ENCODE measurements at regions not wholly inside any gene's neighbourhood (a gene's known extent, or its start where the extent isn't known, plus 50 kb on each side); places are given as distances from the start of the nearest gene placed in this dataset.

DNA sequence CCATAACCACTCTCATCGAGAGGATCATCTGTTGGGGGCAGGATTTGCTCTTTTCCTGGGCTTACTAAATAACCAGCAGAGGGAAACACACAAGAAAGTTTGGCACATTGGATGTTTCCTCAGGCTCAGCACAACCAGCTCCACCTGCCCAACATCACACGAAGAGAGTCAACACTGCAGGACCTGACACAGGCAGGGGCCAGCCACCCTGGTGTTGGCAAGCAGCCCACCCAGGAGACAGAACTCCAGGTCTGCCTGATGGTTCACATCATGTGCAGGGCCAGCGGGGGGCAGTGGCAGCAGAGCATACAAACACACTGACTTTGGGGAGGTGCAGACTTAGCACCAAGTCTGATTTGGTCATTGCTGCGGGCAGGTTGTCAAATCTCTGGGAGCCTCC lies 182.3 kb upstream of the GALNT2 start:
- Histone ChIP-seq H3F3A (ENCODE audit: insufficient read depth, low read length, poor library complexity, severe bottlenecking) (no peaks in the 10 kb centered on the region), H3K27ac (ENCODE audit: low read length) (no peak overlapping the region), H3K9me2 (ENCODE audit: insufficient read depth, low read length) (no peaks in the 10 kb centered on the region), H3K4me3 (ENCODE audit: low read length) (no peak overlapping the region), H3K36me3 (ENCODE audit: insufficient read depth, low read length) (no peaks in the 10 kb centered on the region), H3K9ac (ENCODE audit: low read length) (no peak overlapping the region), H2AFZ (ENCODE audit: low read depth, low read length) (no peak overlapping the region), H3K9me3 (ENCODE audit: low read length) (no peaks in the 10 kb centered on the region), H4K20me1 (ENCODE audit: insufficient read depth) (no peaks in the 10 kb centered on the region), H3K27me3 (ENCODE audit: insufficient read depth, low read depth, low read length) (no peaks in the 10 kb centered on the region), H3K79me2 (replicated peaks; ENCODE audit: insufficient read depth, low read length) (no peaks in the 10 kb centered on the region), H3K4me2 (ENCODE audit: low read length) (no peak overlapping the region)
- TF ChIP-seq, protein P1, sequence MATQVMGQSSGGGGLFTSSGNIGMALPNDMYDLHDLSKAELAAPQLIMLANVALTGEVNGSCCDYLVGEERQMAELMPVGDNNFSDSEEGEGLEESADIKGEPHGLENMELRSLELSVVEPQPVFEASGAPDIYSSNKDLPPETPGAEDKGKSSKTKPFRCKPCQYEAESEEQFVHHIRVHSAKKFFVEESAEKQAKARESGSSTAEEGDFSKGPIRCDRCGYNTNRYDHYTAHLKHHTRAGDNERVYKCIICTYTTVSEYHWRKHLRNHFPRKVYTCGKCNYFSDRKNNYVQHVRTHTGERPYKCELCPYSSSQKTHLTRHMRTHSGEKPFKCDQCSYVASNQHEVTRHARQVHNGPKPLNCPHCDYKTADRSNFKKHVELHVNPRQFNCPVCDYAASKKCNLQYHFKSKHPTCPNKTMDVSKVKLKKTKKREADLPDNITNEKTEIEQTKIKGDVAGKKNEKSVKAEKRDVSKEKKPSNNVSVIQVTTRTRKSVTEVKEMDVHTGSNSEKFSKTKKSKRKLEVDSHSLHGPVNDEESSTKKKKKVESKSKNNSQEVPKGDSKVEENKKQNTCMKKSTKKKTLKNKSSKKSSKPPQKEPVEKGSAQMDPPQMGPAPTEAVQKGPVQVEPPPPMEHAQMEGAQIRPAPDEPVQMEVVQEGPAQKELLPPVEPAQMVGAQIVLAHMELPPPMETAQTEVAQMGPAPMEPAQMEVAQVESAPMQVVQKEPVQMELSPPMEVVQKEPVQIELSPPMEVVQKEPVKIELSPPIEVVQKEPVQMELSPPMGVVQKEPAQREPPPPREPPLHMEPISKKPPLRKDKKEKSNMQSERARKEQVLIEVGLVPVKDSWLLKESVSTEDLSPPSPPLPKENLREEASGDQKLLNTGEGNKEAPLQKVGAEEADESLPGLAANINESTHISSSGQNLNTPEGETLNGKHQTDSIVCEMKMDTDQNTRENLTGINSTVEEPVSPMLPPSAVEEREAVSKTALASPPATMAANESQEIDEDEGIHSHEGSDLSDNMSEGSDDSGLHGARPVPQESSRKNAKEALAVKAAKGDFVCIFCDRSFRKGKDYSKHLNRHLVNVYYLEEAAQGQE (IDR thresholded peaks at IDR 0.05; ENCODE audit: borderline replicate concordance): no peak
- no peak for TF ChIP-seq POLR2AphosphoS5 (IDR thresholded peaks at IDR 0.05)
- no peak for TF ChIP-seq EZH2 (IDR thresholded peaks at IDR 0.05; ENCODE audit: borderline replicate concordance, insufficient read depth, low read length, poor library complexity, severe bottlenecking)
- TF ChIP-seq TAF1 (IDR thresholded peaks at IDR 0.05; ENCODE audit: low read depth): no peak
- no peak for TF ChIP-seq EP300 (conservative IDR thresholded peaks at IDR 0.05; ENCODE audit: poor library complexity, severe bottlenecking)
- TF ChIP-seq, protein P2, sequence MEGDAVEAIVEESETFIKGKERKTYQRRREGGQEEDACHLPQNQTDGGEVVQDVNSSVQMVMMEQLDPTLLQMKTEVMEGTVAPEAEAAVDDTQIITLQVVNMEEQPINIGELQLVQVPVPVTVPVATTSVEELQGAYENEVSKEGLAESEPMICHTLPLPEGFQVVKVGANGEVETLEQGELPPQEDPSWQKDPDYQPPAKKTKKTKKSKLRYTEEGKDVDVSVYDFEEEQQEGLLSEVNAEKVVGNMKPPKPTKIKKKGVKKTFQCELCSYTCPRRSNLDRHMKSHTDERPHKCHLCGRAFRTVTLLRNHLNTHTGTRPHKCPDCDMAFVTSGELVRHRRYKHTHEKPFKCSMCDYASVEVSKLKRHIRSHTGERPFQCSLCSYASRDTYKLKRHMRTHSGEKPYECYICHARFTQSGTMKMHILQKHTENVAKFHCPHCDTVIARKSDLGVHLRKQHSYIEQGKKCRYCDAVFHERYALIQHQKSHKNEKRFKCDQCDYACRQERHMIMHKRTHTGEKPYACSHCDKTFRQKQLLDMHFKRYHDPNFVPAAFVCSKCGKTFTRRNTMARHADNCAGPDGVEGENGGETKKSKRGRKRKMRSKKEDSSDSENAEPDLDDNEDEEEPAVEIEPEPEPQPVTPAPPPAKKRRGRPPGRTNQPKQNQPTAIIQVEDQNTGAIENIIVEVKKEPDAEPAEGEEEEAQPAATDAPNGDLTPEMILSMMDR (IDR thresholded peaks at IDR 0.05; ENCODE audit: poor library complexity, severe bottlenecking): no peak
- TF ChIP-seq SMC3 (conservative IDR thresholded peaks at IDR 0.05; ENCODE audit: poor library complexity): no peak

DNA sequence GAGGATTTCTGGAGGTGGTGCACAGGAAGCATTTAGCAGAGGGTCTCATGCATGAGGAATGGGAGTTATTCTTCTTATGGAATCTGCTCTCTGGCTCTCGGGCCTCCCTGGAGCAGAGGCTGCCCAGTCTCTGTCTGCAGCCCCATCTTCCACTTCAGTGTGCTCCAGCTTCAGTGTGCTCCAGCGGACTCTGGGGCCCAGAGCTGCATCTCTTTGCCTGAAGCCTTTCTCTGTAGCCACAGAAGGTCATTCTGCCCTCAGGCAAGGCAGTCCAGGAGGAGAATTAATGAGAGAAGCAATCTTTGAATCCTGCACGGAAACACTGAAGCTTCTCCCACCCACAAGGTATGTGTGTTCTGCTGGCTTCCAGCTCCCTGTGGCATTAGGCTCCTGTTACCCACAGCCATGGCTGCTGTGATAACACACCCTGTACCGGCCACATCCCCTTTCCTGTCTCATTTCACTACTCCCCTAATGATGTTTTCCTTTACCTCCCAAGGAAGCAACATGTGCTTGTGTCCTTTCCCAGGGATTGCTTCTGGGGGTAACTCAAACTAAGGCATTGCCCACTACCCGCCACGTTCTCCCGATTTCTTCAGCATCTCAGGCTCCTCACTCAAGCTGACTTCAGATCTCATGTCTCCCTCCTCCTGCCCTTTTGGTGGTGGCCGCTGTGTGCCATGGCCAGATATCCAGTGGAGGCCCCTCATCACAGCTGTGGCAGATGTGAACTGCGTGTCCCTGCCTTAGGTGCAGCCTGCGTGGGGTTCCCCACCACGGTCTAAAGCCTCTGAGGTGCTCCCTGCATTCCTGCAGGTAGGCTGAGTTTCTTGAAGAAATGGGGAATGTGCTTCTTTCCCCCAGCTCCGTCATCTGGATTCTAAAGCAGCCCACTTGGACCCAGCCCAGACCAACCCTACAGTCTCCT lies 181.2 kb upstream of the GALNT2 start:
- Histone ChIP-seq H3K79me2 (replicated peaks; ENCODE audit: insufficient read depth, low read length) (no peaks in the 10 kb centered on the region), H3K9ac (ENCODE audit: low read length) (no peak overlapping the region), H4K20me1 (ENCODE audit: insufficient read depth) (no peaks in the 10 kb centered on the region), H3K9me2 (ENCODE audit: insufficient read depth, low read length) (no peaks in the 10 kb centered on the region), H3K27ac (ENCODE audit: low read length) (no peak overlapping the region), H3F3A (ENCODE audit: insufficient read depth, low read length, poor library complexity, severe bottlenecking) (no peaks in the 10 kb centered on the region), H2AFZ (ENCODE audit: low read depth, low read length) (no peak overlapping the region), H3K36me3 (ENCODE audit: insufficient read depth, low read length) (no peaks in the 10 kb centered on the region), H3K4me3 (ENCODE audit: low read length) (no peak overlapping the region), H3K27me3 (ENCODE audit: insufficient read depth, low read depth, low read length) (no peaks in the 10 kb centered on the region), H3K4me2 (ENCODE audit: low read length) (no peak overlapping the region), H3K9me3 (ENCODE audit: low read length) (no peaks in the 10 kb centered on the region)
- TF ChIP-seq RAD21 (conservative IDR thresholded peaks at IDR 0.05): no peak
